ENCODE measurements at regions not wholly inside any gene's neighbourhood (a gene's known extent, or its start where the extent isn't known, plus 50 kb on each side); places are given as distances from the start of the nearest gene placed in this dataset.

- no peak for DNase-seq (ENCODE audit: low spot score)
Observed at GRCh38 chr9:99326917-99327189, 104.8 kb downstream of the SEC61B start.

- no peak for DNase-seq (ENCODE audit: low spot score)
Observed at GRCh38 chr9:99327667-99328066, 105.6 kb downstream of the SEC61B start.

- DNase-seq (ENCODE audit: low spot score): no peak
Observed at GRCh38 chr9:99335280-99335679, 113.2 kb downstream of the SEC61B start.

- DNase-seq (ENCODE audit: low spot score): no peak
Observed at GRCh38 chr9:99336005-99336404, 113.9 kb downstream of the SEC61B start.

DNA sequence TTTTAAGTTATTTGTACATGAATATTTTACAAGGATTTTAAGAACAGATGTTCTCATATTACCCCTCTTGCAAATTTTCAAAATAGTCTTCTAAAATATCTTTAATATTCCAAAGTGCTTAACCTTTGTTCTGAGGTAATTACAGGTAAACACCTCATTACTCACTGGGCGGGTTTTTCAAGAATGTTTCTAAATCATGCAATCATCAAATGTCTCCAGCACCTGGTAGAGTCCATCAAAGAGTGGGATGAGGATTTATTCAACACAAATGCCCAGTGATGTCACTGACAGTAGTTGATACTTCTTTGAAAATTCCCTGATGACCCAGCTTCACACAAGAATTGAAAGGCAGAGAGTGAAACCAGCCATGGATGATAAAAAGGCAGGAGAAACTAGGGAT lies 114.4 kb downstream of the SEC61B start:
- DNase-seq (ENCODE audit: low spot score): no peak

DNA sequence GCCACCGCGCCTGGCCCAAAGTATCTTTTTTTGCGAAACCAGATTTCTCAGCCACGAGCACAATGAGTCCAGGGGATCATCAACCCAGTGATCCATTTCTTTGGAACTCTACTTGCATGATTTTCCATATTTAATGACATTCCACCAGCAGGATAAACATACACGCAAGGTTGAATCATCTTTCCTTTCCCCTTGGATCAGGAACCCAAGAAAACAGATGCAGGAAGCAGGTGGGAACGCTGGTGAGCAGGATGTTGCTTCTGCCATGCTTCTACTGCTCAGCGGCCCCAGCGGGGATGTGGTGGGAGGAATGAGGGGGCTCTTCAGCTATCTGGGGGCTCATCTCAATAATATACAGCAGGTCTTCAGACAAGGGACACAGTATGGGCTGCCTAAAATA lies 118.2 kb downstream of the SEC61B start:
- no peak for DNase-seq (ENCODE audit: low spot score)

DNA sequence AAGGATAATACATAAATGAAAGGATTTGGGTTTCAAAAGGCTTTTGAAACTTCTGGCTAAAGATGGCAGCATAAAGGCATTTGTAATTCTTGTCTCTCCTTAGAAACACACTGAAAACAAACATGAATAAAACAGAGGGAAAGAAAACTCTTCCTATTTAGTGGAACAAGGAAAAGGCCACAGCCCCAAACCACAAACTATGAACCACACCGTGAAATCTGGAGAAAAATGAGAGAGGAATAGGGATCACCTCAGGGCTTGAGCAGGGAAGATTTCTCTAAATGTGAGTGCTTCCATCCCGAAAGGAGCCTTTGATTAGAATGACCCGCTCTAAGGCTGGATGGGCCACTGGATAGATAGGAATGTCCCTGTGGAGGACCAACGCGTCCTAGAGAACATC lies 119.6 kb downstream of the SEC61B start:
- no peak for DNase-seq (ENCODE audit: low spot score)

GRCh38 chr9:99345451-99345850 lies 123.4 kb downstream of the SEC61B start:
- no peak for DNase-seq (ENCODE audit: low spot score)

DNA sequence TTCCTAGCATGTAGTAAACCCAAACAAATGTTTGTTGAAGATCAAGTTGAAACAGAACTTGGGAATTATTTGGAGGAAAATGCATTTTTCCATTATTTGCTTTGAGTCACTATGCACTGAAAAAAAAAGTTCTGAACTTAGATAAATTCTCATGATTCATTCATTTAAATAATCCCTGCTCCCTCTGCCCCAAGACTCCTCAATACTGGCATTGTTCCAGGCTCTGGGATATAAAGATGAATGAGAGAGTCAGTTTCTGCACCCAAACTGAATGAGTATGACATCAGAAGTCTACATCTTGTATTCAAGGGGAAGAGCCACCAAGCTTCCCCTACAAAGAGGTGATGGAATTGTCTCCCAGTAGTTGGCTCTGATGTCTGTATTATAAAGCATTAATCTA lies 123.9 kb downstream of the SEC61B start:
- no peak for DNase-seq (ENCODE audit: low spot score)

DNA sequence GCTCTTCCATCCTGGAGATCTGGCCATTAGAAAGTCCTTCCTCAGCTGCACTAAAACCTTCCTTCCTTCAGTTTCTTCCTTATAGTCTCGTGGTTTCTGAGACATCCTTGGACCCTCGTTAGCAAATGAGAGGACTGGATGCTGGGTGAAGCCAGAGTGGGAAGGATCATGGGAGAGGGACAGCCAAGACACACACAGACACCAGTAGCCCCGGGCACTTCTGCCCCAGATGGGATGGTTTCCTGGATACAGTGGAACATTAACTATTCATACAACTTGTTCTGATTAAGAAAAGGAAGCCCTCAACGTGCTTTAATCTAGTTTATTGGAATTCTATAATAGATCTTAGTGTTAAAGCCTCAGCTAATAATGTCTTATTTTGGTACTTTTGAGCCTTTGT lies 125.5 kb downstream of the SEC61B start:
- DNase-seq (ENCODE audit: low spot score): no peak

- no peak for DNase-seq (ENCODE audit: low spot score)
Observed at GRCh38 chr9:99348289-99348688, 126.2 kb downstream of the SEC61B start.

- DNase-seq (ENCODE audit: low spot score): no peak
Observed at GRCh38 chr9:99349870-99350269, 127.8 kb downstream of the SEC61B start.

- DNase-seq (ENCODE audit: low spot score): no peak
Observed at GRCh38 chr9:99350461-99350860, 128.4 kb downstream of the SEC61B start.

GRCh38 chr9:99351647-99352046 lies 129.6 kb downstream of the SEC61B start:
- no peak for DNase-seq (ENCODE audit: low spot score)

GRCh38 chr9:99352826-99353225 lies 130.7 kb downstream of the SEC61B start:
- DNase-seq (ENCODE audit: low spot score): no peak

GRCh38 chr9:99353408-99353807 lies 131.3 kb downstream of the SEC61B start:
- no peak for DNase-seq (ENCODE audit: low spot score)

GRCh38 chr9:99354104-99354503 lies 132.0 kb downstream of the SEC61B start:
- DNase-seq (ENCODE audit: low spot score): no peak

GRCh38 chr9:99356512-99356971 lies 134.5 kb downstream of the SEC61B start:
- DNase-seq (ENCODE audit: low spot score): no peak

DNA sequence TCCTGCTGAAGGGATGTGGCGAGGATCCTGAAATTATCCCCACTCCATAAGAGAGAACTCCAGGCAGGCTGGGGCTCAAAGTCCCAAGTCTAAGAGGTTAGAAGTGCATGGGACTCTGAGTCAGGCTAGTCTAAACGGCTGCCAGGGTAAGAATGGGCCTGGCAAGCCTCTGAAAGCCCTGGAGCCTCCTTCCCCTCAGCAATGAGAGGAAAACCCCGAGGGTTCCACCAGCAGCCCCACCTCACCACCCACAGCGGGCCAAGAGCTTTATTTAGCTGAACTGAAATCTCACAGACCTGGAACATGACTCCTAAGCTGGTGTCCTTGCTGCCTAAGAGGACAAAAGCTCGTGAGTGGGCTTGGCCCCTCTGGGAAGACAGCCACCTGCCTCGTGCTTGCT lies 135.5 kb downstream of the SEC61B start:
- no peak for DNase-seq (ENCODE audit: low spot score)

DNA sequence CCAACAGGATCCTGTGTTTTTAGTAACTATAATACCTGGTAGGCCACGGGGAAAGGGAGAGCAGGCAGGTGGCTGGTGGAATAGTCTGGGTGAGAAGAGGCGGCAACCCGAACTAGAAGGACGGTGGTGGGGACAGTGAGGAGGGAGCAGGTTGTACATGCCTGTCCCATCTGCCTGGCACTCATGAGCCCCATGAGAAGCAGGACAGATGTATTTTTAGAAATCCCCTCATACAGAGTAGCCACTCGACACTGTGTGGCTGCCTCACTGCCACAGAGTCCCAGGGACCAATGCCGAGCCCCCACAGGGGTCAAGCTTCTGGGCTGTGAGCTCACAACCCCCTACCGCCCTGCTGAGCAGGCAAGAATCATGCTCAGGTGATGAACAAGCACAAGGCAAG lies 136.6 kb downstream of the SEC61B start:
- no peak for DNase-seq (ENCODE audit: low spot score)

DNA sequence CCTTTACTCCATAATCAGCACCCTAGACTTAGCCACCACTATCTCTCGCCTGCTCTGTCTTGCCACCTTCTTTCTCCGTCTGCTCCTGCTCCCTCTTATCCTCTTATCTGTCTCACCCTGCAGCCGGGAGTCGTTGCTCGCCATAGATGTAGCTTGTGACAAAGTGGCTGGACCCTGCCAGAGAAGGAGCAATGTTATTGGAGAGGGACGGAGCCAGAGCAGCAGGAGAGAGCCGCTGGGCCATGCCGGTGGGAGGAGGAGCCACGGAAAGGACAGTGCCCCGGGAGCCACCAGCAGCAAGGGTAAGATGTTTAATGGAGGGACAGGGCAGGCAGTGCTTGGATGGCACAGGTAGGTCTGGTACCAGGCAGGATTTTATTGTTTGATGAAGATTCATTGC lies 137.3 kb downstream of the SEC61B start:
- no peak for DNase-seq (ENCODE audit: low spot score)

DNA sequence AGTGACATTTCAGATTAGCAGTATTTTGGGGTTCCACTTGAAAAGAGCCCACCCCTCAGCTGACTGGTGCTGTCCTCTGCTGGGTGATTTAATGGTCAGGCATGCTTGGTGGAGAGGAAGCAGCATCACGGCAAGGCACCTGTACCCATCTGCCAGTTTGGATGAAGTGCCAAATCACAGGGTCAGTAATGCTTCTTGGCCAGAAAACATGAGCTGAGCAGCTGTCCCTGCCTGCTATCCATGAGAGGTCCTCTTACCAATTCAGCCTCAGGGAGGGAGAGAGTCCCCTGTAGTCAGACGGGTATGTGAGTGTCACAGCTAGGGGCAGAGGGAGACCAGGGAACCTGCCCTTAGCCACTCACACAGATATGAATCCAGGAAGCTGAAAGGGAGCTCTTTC lies 137.9 kb downstream of the SEC61B start:
- DNase-seq (ENCODE audit: low spot score): no peak

DNA sequence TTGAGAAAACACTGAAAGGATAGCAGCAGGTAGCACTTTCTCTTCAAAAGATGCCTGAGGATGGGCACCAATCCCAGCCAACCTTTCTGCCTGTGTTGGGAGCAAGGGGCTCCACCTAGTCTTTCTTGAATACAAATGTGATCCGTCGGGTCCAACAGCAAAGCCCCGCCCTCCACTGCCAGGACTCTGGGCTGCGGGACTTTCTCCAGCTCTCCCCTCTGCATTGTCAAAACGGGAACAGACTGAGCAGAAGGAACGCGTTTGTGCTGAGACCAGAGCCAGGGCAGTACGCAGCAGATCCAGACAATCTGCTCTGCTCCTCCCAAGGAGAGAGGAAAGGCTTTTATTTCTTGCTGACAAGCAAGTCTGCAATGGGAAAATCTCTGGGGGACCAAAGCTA lies 139.7 kb downstream of the SEC61B start:
- DNase-seq (ENCODE audit: low spot score): no peak

DNA sequence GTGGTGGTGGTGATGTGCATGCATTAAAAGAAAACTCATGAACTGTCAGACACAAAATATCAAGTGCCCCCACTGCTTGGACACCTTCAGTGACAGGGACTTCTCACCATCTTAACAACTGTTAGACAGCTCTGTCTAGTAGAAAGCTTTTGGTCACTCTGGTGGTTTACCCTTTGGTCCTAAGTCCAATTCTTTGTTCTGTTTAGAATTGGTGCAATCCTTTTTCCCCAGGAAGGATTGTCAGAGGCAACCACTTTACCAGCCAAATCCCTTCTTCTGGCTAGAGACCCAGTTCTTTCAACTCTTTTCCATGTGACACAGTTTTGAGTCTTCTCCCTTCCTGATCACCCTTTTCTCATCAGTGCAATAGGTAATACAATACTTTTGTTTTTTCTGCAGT lies 140.2 kb downstream of the SEC61B start:
- no peak for DNase-seq (ENCODE audit: low spot score)

- DNase-seq (ENCODE audit: low spot score): no peak
Observed at GRCh38 chr9:99363509-99363908, 141.4 kb downstream of the SEC61B start.

Data from SW480 (cell line).